HG02759 (cell line): ENCODE measurements at regions not wholly inside any gene's neighbourhood (a gene's known extent, or its start where the extent isn't known, plus 50 kb on each side); places are given as distances from the start of the nearest gene placed in this dataset.

Source experiments
- ATAC-seq: cut with Tn5 transposase; IDR thresholded peaks from one replicate; pipeline ENCODE4 v1.9.1; 2021; ENCODE audit warnings: mild to moderate bottlenecking, moderate library complexity; ENCODE audit not compliant: unreplicated experiment

DNA sequence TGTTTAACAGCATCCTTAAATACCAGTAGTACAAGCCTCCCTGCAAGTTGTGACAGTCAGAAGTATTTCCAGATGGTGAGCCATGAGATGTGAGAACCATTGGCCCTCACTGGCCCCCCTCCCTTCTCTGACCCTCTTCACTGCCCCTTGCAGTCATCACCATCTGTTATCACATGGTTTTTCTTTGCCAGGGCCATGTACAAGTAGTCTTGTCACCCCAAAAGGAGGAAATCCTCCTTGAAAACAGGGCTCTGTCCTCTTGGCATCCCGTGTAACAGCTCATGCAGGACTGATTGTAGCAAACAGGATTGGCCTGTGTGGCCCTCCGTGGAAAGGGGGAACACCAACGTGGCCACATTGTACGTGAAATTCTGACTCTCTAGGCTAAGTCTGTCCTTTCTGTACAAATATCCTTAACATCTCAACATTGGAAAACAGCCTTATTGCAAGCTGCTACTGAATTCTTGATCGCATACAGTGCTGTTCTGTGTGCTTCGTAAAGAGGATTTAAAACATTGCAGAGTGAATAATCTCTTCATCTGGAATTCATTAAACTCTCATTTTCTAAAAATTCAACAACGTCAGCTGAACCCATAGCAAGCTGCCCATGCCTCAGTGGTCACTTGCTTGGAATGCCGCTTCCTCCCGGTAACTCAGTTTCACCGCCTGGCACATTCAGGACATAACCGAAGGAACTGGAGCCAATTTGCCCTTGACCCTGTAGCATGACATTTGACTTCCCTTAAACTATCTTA, 171.7 kb downstream of the ATPSCKMT start:
- ATAC-seq: no peak

DNA sequence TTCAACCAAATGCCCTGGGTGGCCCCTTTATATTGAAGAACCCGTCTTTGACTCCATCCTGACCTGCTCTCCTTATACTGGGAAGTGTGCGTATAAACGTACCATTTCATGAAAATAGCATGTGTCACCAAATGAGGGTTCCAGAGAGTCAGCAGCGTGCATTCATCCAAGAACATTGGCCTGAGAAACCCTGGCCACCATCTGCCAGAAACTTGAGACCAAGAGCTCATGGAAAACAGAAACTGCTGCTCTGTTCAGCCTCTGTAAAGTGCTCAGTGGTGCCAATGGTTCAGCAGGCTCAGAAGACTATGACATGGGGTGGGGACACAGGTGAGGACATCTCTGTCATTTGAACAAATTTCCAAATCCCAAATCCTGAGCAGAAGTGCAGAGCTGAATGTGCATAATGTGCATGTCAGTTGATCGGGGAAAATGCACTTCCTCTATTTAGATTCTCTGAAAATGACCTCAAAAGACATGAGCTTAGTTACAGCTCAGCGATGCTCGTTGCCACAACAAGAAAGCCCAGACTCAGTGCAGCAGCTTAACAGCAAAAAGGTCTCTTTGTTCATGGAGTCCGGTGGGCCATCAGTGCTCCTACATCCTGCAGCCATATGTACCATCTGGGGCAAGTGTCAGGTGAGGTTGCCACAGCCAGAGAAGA, 176.1 kb downstream of the ATPSCKMT start:
- ATAC-seq: no peak

DNA sequence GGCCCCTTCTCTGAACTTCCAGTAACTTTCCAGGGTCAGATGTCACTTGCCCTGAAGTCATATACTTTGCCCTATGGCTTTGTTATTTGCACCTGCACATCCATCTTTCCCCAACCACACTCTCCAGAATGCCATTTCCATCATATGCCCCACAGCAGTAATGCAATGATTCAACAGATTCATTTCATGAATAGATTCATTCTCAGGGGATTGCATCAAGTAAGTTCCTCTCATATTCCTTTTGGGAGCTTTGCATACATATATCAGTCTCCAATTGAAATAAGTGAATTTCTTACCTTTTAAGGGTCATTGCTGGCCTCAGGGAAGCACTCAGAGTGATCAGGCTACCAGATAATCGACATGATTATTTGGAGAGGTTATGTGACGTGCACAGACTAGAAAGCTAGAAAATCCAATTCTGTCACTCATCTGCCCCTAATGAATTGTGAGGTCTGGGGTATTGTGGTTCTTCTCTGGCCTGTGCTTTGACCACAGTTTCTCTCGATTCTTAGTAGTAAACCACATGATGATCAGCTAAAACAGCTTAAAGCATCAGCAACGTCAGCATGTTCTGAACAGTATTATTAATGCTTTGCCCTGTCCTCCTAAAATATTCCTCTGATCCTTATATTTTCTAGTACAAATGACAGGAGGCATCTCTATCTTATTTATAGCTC, 179.9 kb downstream of the ATPSCKMT start:
- ATAC-seq: no peak

DNA sequence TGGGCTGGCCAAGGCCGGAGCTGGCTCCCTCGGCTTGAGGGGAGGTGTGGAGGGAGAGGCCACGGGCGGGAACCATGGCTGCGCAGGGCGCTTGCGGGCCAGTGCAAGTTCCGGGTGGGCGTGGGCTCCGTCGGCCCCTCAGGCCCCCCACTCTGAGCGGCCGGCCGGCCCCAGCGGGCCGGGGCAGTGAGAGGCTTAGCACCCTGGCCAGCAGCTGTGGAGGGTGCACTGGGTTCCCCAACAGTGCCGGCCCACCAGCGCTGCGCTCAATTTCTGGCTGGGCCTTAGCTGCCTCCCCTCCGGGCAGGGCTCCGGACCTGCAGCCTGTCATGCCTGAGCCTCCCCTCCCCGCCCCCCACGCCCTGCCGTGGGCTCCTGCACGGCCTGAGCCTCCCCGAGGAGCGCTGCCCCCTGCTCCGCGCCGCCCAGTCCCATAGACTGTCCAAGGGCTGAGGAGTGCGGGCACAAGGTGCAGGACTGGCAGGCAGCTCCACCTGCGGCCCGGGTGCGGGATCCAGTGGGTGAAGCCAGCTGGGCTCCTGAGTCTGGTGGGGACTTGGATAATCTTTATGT, 184.2 kb downstream of the ATPSCKMT start:
- no peak for ATAC-seq

DNA sequence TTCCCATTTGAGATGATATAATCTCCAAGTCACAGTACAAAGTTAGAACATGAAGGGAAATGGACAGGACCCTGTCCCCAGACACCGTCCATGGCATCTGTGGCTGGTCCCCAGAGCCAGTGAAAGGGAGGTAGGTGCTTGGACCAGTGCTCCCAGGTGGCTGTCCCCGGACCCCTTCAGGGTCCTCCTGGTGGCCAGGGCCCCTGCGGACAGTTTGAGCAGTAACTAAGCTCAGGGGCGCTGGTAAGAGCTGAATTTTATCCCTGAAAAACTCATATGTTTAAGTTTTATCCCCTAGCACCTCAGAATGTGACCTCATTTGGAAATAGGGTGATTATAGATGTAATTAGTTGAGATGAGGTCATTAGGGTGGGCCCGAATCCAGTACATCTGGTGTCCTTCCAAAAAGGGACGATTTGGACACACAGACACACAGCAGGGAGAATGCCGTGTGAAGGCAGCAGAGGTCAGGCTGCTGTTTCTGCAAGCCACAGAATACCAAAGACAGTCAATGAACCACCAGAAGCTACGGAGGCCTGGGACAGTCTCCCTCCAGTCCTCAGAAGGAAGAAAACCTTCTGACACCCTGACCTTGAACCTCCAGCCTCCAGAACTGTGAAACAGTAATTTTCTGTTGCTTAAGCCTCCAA, 185.0 kb downstream of the ATPSCKMT start:
- ATAC-seq: no peak

DNA sequence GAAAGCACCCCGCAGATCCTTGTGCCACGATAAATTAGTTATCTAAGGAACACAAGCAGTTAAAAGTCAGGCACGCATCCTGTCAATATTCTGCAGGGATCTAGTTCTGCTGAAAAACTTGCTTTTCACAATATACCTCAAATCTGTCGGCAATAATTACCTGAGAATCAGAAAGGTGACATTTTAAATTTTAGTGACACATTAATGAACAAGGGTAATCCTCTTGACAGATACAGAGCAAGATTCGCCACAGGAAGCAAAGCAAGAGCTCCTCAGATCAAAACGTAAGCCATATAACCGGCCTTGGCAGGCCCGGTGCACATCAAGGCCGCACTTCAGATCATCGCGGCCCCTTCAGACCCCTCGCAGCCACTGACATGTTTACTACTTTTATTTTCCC, 185.7 kb downstream of the ATPSCKMT start:
- no peak for ATAC-seq

DNA sequence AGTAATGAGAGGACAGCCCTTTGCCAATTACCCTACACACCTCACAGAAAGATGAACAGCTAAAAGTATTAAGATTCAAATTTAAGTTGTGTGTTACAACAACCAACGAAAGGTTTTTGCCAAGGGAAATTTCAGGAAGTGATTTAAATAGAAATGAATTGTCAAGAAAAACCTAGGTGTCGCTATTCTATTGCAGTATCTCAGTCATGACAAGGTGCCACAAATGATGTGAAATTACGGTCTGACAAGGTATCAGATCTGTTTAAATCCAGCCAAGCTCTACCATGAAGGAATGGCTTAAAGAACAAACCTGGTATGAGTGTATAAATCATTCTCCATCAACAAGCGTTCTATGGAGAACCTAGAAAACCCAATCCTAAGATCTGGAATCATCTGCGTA, 189.7 kb downstream of the ATPSCKMT start:
- ATAC-seq: no peak

DNA sequence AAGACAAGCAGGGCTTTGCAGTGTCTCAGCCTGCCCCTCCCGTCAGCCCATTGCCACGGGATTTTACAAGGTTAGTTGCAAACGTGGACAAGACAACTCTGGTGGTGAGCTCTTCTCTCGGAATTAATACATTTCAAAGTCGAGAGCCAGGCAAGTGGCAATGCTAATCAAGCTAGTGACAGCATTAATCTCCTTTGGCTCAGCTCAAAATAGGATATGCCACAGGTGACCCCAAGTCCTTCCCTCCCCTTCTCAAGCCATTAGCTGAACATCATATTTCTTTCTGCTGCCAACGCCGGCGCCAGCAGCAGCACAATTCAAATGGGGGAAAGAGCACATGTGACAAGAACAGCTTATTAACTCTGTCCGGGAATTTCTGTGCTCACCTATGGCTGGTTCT, 190.1 kb downstream of the ATPSCKMT start:
- no peak for ATAC-seq

DNA sequence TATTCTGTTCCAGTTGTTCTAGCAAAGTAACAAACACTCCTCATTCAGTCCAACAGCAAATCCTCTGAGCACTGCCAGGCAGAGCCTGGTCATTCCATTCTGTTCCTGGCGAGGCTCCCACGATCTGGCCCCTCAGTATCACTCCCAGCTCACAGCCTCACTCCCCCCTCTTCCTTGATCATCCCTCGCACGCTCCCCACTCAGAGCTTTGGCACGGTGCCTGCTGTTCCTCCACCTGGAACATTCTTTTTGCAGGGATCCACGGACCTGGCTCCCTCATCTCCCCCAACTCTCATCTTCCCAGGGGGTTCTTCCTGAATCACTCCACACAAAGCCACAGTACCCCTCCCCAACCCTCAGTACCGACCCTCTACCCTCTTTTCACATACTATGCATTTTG, 192.3 kb downstream of the ATPSCKMT start:
- no peak for ATAC-seq

DNA sequence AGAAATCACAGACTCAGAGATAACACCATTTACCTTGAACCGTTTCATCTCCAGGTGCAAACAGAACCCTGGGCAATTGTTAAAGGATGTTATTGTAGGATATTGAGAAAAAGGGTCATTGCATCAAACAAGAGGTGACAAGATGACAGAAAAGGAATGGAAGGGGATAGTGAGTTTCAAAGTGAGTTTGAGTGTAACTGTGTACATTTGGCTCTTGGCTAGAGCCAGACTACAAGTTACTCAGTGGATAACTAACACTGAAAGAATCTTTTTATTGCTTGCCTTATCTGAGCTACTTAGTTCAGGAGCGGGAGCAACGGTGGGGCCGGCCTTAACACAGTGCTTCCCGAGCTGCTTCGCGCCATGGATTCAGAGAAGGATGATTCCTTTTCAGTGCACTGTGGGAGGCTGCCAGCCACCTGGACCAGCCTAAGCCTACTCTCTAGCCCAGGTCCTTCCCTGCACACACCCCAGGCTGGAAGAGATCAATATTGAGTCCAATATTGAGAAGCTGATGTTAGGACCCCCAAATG, 193.4 kb downstream of the ATPSCKMT start:
- ATAC-seq: no peak

DNA sequence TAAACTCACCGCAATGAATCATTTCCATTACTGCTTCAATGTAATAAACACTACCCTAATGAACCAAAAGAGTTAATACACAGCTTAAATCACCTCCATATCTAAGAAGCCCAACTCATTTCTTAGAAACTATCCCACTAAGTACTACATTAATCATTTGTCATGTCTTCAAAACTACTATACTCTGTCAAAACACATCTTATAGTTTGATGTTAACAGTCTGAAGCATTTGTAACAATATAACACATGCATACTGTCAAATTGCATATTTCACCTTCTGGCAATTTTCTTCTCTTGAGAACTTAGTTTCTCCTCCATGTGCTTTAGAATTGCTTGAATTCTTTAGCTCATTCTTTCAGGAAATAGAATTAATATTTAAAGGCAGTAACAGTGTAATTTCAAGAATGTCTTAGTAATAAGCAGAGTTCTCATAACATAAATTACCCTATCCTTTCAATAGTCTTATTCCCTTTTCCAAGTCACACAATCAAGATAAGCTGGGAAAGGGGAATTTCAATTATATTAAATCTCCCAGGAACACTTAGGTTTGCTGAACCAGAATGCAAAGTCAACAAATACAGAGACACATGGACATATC, 199.7 kb downstream of the ATPSCKMT start:
- no peak for ATAC-seq

DNA sequence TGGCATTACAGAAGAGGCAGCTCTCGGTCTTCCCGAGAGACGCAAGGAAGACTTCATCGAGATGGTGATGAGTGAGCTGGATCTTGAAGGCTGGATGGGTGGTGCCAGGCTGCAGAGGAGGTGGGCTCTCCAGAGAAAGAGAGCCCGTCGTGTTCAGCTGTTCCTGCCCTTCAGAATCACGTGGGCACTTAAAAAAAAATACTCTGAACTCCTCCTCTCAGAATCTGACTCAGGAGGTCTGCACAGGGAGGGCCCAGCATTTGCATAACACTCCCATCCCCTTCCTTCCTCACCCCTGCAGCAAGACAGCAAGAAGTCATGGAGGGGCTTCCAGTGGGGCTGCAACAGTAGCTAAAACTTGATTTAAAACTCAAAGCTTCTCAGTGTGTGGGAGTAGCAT, 203.0 kb downstream of the ATPSCKMT start:
- ATAC-seq: no peak

DNA sequence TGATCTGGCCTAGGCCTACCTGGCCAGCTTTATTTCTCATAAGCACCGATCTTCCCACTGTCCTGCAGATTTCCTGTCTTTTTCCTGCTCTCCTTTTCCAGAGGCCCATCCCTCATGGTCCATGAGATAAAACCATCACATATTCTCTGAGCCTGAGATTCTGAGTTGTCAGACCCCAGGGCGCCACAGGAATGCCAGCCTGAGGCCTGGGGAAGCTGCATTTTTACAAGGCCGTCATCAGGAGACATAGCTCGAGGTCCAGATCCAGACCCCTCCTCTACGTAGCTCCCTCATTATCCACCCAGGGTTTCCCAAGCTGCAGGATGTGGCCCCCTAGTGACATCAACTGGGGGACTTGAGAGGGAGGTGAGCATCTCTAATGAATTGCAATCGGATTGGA, 204.3 kb downstream of the ATPSCKMT start:
- no peak for ATAC-seq

DNA sequence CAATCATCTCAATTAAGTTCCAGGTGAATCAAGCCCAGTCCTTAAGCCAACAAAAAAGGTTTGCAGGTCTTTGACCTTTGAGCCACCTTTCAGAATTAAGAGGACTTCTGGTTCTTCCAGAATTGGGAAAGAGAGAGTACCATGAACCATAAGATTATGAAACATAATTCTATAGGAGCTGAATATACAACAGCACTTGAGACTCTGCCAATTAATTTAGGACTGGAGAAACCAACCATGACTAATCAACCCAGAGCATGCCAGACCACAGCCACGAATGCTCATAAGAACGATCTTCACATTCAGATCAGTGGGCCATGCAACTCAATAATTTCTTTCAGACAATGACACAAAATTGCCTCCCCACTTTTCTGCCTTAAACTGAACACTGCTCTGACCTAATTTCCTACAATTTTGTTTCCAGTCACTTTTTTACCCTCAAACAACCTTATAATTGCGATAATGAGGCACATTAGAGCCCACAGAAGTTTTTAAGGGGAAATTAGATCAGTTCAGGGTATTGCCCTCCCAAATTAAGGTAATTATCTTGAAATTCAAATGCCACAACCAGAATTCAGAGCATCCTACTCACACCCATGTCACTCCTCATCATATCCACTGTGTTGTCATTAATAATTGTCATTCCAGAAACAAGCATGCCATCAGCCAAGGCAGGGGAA, 213.4 kb downstream of the ATPSCKMT start:
- ATAC-seq: no peak

DNA sequence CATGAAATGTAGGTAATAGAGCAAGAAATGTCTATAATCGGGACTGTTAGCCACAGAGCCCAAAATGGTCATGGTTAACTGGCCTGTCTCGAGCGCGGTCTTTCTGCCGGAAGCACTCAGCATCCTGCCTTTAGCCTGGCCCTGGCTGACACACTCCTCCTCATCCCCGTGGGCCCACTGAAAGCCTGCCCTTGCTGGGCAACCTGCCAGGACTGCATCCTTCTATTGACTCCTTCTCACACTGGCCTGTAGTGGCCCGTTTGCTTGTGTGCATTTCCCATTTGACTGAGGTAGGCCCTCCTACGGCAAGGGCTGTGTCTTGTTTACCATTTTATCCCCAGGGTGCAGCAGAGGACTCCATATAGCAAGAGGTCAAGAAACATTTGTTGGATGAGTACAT, 215.7 kb downstream of the ATPSCKMT start:
- ATAC-seq: no peak

DNA sequence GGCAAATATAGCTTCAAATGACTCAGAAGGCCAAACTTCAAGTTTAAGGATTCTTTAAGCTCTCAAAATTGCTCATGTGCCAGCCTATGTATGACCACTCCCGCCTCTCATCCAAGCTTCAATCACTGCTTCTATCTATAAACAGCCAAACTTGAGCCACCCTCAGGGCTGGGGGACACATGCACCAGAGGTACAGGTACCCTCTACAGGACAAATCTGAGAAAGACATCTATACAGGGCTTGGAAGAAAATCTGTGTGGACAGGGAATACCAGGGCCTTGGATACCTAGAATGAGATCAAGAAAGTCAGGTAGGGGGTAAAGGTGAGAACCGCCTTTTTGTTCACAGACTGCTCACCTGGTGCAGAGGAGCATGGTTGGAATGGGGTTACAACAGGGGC, 217.9 kb downstream of the ATPSCKMT start:
- ATAC-seq: no peak

DNA sequence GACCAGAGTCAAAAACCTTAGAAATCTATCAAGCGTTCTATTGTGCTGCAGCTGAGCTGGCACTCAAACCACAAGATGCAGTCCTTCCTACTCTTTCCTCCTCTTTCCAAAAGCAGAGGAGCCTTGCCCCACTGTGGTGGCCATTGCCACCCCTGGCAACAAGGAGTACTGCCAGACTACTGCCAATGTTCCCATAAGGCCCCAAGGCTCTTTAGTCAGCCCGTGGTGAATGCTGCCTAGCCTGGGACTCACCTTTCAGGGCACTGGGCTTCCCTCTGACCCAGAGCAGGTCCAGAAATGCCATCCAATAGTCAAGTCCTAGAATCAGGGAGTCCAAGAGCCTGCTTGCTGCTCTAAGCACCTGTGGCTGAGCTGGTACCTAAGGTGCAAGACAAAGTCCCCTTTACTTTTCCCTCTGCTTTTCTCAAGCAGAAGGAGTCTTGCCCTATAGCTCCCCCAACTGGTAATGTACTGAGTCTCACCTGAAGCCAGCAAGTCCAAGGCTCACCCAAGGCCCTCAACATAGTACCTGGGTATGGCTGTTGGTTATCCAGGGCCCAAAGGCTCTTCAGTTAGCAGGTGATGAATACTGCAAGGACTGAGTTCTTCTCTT, 219.4 kb downstream of the ATPSCKMT start:
- ATAC-seq: no peak

DNA sequence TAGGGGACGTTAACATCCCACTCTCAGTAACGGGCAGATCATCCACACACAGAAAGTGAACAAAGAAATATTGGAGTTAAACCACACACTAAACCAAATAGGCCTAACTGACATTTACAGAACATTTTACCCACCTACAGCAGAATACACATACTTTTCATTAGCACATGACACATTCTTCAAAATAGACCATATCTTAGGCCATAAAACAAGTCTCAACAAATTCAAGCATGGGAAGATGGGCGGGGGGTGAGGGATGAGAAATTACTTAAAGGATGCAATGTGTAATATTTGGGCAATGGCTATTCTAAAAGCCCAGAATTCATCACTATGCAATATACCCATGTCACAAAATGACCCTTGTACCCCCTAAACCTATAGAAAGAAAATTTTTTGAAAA, 226.2 kb downstream of the ATPSCKMT start:
- no peak for ATAC-seq

DNA sequence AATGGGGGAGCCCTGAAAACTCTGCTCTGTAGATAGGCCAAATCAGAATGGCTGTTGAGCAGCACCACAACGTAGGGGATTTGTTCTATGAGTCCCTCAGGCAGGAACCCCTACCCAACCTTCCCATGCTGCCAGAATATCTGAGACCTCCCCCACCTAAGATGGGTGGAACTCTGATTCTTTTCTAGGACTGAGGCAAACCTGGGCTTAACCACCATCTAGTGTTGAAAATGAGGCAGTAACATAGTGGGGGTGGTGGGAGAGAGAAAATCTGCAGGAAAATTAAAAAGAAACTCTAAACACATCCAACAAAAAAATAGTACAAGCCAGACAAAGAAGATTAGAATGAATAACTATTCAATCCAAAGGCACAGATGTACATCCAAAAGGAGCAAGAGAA, 228.4 kb downstream of the ATPSCKMT start:
- no peak for ATAC-seq

DNA sequence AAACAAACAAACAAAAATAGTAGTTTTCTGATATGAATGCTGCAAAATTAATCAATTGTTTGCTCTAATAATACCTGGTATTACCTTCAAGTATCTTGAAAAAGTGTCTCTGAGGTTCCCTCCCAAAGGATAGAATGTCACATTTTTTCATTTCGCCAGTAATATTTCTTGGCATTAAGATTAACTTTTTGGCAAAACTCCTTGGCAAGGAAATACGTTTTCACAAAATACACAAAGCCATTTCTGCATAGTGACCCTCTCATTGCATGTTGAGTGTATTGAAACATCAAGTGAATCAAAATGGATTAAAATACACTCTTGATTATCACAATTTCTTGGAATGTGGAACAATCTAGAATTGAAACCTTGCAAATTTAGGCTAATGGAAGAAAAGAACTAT, 230.5 kb downstream of the ATPSCKMT start:
- no peak for ATAC-seq
